OCI-M1 (cell line): ENCODE measurements at regions not wholly inside any gene's neighbourhood (a gene's known extent, or its start where the extent isn't known, plus 50 kb on each side); places are given as distances from the start of the nearest gene placed in this dataset.

Source experiments
- DNase-seq: peaks from one replicate; lab custom pipeline; 2025; lab: John Stamatoyannopoulos, UW

DNA sequence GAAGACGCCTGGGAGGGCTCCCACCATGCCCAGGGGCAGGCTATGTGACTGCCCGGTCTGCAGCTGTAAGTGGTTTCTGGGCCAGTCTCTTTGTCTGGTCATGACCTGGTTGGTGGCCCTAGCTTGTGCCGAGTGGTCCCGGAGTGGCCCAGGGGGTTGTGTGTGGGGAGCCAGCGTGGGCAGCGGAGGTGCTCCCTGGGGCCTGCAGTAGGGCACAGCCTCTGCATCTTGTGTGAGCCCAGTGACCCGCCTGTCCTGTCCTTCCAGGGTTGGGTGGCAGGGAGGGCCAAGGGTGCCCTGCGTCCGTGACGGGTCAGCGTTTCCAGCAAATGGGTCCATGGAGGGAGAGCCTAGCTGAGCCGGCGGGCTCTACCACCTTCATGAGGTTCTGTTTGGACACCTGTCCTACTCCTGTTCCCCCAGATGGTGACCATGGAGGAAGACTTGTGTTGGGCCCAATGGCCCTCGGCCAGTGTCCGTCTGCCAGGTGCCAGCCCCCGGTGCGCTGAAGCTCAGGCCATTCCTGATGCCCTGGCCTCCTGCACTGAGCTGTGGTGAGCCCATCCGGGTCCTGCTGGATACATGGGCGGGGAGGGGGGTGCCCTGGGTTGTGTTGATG is 215.4 kb downstream of the SNRPN start:
- DNase-seq = no peak

DNA sequence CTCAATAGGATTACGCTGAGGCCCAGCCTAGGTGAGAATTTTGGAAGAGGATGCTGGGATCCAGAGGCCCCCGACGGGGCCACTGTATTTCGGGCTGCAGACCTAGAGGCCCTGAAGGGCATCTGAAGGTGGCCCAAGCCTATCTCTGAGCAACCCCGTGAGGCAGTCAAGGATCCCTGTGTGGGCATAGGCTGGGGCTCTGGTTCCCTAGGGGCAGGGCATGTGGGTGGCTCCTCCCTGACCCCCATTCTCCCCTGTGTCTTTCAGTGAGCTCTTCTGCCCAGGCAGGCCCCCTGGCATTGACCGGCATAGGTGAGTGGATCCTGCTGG is 216.0 kb downstream of the SNRPN start:
- DNase-seq = no peak

DNA sequence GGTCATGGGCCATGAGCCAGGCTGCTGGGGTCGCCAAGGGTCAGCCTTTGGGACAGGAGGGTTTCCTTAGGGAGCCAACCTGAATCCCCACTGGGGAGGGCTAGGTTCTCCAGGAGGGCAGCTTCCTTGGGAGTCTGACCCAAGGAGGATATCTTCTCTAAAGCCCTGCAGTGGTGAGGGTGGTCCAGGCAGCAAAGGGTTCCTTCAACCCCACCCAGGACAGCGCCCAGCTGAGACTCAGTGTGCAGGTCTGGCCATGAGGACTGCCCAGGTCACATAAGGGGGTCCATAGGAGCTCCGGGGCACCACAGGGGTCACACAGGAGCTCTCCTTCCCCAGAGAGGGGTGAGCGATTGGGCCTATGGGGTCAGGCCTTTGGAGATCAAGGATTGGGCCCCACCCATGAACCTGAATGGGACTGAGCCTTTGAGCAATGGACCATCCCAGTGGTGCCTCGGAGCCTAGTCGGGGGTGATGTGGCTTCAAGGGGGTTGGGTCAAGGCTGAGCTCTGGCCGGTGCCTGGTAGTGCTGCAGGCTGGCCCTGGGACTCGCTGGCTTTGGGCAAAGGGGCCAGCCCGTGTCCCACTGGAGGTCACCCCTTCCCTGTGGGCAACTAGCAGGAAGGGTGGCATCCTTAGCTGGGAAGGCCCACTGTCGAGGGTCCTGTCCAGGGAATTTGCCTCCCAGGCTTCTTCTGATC is 216.5 kb downstream of the SNRPN start:
- DNase-seq = no peak

DNA sequence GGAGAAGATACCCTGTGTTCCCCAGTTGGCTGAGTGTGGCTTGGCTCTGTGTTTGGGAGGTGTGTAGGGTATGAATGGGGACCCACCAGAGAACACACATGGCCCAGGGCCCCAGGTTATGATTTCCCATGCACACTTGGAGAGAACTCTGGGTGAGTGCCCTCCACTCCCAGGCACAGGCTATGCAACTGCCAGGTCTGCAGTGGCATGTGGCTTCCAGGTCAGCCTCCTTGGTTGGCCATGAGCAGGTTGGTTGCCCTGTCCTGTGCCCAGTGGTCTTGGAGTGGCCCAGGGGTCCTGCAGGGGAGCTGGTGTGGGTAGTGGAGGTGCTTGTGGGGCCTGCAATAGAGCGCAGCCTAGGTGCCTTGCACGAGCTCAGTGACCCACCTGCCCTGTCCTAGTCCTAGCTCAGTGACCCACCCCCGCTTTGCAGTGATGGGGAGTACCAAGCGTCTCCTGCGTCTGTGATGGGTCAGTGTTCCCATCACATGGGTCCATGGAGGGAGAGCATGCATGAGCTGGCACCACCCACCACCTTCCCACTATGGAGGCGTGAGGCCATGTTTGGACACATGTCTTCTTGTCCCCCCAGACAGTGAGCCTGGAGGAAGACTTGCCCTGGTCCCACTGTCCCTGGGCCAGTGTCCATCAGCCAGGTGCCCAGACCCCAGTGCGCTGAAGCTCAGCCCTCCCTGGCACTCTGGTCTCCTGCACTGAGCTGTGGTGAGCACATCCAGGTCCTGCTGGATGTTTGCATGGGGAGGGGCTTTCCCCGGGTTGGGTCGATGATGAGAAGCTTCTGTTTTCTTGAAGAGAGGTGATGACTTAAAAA is 217.3 kb downstream of the SNRPN start:
- no peak for DNase-seq

DNA sequence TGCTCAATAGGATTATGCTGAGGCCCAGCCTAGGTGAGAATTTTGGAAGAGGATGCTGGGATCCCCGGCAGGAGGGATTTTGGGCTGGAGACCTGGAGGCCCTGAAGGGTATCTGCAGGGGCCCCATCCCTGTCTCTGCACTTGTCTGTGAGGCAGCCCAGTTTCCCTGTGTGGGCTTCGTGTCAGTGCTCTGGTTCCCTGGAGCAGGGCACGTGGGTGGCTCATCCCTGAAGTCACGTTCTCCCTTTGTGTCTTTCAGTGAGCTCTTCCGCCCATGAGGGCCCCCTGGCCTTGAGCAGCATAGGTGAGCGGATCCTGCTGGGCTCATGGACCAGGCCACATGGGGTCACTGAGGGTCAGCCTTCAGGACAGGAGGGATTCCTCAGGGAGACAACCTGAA is 217.9 kb downstream of the SNRPN start:
- no peak for DNase-seq

DNA sequence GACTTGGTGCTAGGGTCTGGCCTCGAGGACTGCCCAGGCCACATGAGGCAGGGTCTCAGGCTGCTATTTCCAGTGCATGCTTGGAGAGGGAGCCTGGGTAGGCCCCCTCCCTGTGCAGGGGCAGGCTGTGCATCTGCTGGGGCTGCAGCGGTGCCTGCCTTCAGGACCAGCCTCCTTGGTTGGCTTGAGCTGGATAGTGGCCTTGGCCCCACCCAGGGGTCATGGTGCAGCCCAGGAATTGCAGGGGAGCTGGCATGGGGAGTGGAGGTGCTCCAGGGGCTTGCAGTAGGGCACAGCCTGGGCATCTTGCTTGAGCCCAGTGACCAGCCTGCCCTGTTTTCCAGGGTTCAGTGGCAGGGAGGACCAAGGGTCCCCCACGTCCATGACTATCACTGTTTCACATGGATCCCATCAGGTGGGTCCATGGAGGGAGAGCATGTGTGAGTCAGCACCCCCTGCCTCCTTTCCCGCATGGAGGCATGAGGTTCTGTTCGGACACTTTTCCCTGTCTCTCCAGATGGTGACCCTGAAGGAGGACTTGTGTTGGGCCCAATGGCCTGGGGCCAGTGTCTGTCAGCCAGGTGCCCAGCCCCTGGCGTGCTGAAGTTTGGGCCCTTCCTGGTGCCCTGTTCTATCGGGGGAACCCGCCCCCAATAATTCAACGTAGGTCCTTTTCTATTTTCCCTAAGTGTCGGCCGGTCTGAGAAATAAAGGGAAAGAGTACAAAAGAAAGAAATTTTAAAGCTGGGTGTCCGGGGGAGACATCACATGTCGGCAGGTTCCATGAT is 218.6 kb downstream of the SNRPN start:
- DNase-seq = no peak

DNA sequence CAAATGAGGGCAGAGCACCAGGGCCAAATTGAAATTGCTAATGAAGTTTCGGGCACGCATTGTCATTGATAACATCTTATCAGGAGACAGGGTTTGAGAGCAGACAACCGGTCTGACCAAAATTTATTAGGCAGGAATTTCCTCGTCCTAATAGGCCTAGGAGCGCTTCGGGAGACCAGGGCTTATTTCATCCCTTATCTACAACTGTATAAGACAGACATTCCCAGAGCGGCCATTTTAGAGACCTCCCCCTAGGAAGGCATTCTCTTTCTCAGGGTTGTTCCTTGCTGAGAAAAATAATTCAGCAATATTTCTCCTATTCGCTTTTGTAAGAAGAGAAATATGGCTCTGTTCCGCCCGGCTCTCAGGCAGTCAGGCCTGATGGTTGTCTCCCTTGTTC is 219.4 kb downstream of the SNRPN start:
- peak; percentile 16 for DNase-seq

DNA sequence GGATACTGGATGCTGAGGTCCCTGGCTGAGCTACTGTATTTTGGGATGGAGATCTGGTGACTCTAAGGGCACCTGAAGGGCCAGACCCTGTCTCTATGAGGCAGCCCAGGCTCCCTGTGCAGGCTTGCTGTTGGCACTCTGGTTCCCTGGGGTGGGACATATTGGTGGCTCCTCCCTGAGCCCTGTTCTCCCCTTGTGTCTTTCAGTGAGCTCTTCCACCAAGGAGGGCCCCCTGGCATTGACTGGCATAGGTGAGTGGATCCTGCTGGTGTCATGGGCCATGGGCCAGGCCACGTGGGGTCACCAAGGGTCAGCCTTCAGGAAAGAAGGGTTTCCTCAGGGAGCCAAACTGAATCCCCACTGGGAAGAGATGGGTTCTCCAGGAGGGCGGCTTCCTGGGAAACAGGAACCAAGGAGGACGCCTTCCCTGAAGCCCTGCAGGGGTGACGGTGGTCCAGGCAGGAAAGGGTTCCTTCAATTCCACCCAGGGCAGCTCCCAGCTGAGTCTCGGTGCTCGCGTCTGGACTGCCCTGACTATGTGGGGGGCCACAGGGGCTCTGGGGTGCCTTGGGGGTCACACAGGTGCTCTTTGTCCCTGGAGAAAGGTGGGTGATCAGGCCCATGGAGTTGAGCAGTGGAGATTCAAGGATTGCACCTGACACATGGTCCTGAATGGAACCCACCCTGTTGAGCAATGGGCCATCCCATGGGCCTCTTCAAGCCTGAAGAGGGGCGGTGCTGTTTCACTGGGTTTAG is 220.4 kb downstream of the SNRPN start:
- DNase-seq = no peak

DNA sequence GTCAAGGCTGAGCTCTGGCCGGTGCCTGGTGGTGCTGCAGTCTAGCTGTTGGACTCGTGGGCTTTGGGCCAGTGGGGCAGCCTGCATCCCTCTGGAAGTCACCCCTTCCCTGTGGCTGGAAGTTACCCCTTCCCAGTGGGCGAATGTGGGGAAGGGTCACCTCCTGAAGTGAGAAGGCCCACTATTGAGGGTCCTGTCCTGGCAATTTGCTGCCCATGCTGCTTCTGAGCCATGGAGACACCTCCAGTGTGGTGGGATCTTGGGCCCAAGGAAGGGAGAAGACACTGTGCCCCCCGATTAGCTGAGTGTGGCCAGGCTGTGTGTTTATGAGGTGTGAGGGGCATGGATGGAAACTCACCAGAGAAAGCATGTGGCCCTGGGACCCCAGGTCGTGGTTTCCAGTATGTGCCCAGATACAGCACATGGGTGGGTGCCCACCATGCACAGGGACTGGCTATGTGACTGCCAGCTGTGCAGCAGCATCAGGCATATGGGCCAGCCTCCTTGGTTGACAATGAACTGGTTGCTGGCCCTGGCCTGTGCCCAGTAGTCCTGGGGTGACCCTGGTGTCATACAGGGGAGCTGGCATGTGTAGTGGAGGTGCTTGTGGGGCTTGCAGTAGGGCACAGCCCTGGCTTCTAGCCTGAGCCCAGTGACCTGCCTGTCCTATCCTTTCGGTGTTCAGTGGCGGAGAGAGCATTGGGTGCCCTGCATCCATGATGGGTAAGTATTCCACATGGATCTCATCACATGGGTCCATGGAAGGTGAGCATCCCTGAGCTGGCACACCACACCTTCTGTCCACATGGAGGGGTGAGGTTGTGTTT is 221.2 kb downstream of the SNRPN start:
- no peak for DNase-seq

DNA sequence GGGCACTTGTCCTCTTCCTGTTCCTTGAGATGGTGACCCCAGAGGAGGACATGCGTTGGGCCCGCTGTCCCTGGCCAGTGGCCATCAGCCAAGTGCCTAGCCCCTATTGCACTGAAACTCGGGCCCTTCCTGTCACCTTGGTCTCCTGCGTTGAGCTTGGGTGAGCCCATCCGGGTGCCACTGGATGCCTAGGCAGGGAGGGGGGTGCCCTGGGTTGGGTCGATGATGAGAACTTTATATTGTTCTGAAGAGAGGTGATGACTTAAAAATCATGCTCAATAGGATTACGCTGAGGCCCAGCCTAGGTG is 221.8 kb downstream of the SNRPN start:
- DNase-seq = no peak

DNA sequence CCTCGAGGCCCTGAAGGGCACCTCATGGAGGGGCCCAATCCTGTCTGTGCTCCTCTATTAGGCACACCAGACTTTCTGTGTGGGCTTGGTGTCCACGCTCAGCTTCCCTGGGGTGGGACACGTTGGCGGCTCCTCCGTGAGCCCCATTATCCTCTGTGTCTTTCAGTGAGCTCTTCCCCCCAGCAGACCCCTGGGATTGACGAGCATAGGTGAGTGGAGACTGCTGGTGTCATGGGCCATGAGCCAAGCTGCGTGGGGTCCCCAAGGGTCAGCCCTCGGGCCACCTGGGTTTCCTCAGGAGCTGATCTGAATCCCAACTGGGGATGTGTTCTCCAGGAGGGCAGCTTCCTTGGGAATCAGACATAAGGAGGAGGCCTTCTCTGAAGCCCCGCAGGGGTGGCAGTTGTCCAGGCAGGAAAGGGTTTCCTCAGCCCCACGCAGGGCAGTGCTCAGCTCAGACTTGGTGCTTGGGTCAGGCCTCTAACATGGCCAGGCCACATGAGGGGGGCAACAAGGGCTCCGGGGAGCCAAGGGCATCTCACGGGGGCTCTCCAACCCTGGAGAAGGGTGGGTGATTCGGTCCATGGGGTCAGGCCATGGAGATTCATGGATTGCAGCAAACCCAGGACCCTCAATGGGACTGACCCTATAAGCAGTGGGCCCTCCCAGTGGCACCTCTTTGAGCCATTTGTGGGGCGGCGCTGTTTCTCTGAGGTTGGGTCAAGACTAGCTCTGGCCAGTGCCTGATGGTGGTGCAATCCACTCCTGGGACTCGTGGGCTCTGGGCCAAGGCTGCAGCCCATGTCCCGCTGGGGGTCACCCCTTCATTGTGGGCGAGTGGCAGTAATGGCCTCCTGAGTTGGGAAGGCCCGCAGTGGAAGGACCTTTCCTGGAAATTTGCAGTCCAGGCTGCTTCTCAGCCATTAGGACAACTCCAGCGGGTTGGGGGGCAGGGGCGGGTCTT is 222.5 kb downstream of the SNRPN start:
- no peak for DNase-seq

DNA sequence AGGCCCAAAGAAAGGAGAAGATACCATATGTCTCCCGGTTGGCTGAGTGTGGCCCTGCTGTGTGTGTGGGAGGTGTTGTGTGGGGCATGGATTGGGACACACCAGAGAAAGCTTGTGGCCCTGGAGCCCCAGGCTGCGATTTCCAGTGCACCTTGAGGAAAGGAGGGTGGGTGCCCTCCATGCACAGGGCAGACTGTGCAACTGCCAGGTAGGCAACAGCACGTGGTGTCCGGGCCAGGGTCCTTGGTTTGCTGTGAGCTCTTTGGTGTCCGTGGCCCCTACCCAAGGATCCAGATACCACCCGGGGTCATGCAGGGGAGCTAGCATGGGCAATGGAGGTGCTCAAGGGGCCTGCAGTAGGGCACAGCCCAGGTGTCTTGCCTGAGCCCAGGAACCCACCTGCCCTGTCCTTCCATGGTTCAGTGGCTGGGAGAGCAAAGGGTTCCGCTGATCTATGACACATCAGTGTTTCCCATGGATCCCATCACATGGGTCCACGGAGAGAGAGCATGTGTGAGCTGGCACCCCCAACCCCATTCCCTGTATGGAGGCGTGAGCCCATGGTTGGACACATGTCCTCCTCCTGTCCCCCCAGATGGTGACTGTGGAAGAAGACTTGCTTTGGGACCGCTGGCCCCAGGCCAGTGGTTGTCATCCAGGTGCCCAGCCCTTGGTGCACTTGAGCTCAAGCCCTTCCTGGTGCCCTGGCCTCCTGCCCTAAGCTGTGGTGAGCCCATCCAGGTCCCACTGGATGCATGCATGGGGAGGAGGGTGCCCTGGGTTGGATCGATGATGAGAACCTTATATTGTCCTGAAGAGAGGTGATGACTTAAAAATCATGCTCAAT is 223.4 kb downstream of the SNRPN start:
- DNase-seq = no peak

DNA sequence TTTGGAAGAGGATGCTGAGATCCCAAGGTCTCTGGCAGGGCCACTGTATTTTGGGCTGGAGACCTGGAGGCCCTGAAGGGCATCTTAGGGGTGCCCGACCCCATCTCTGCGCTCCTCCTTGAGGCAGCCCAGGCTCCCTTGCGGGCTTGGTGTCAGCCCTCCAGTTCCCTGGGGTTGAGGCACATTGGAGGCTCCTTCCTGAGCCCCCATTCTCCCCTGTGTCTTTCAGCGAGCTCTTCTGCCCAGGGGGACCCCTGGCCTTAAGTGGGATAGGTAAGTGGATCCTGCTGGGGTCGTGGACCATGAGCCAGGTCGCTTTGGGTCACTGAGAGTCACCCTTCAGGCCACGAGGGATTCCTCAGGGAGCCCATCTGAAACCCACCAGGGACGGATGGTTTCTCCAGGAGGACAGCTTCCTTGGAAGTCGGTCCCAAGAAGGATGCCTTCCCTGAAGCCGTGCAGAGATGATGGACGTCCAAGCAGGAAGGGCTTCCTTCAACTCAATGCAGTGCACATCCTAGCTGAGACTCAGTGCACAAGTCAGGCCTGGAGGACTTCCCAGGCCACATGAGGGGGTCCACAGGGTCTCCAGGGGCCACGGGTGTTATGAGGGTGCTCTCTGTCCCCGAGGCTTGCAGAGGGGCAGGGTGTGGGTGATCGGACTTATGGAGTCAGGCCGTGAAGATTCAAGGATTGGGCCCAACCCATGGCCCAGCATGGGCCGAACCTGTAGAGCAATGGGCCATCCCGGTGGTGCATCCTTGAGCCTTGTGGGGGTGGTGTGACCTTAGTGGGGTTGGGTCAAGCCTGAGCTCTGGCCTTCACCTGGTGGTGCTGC is 224.3 kb downstream of the SNRPN start:
- DNase-seq = no peak

DNA sequence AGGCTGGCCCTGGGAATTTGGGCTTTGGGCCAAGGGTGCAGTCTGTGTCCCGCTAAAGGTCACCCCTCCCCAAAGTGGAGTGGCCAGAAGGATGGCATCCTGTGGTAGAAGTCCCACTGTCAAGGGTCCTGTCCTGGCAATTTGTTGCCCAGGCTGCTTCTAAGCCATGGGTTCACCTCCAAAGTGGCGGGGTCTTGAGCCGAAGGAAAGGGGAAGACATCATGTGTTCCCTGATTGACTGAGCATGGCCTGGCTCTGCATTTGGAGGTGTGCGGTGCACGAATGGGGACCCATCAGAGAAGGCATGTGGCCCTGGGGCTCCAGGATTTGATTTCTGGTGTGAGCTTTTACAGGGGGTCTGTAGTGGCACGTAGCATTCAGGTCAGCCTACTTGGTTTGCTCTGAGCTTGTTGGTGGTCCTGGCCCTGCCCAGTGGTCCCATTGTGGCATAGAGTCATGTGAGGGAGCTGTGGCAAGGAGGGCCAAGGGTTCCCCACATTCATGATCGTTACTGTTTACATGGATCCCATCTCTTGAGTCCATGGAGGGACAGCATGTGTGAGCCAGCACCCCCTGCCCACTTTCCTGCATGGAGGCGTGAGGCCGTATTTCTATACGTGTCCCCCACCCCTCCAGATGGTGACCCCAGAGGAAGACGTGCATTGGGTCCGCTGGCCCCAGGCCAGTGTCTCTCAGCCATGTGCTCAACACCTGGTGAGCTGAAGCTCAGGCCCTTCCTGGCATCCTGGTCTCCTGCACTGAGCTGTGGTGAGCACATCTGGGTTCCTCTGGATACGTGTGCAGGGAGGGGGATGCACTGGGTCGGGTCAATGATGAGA is 225.1 kb downstream of the SNRPN start:
- DNase-seq = no peak

DNA sequence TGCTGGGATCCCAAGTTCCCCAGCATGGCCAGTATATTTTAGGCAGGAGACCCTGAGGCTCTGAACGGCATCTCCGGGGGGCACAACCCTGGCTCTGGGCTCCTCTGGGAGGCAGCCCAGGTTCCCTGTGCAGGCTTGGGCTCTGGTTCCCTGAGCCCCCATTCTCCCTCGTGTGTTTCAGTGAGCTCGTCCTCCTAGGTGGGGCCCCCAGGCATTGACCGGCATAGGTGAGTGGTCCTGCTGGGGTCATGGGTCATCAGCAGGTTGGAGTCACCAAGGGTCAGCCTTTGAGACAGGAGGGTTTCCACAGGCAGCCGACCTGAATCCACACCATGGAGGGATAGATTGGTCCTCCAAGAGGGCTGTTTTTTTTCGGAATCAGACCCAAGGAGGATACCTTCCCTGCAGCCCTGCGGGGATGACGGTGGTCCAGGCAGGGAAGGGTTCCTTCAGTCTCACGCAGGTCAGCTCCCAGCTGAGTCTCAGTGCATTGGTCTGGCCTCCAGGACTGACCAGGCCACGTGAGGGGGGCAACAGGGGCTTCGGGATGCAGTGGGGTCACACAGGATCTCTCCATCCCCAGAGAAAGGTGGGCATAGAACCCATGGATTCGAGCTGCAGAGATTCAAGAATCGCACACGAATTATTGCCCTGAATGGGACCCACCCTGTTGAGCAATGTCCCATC is 226.0 kb downstream of the SNRPN start:
- DNase-seq = no peak

DNA sequence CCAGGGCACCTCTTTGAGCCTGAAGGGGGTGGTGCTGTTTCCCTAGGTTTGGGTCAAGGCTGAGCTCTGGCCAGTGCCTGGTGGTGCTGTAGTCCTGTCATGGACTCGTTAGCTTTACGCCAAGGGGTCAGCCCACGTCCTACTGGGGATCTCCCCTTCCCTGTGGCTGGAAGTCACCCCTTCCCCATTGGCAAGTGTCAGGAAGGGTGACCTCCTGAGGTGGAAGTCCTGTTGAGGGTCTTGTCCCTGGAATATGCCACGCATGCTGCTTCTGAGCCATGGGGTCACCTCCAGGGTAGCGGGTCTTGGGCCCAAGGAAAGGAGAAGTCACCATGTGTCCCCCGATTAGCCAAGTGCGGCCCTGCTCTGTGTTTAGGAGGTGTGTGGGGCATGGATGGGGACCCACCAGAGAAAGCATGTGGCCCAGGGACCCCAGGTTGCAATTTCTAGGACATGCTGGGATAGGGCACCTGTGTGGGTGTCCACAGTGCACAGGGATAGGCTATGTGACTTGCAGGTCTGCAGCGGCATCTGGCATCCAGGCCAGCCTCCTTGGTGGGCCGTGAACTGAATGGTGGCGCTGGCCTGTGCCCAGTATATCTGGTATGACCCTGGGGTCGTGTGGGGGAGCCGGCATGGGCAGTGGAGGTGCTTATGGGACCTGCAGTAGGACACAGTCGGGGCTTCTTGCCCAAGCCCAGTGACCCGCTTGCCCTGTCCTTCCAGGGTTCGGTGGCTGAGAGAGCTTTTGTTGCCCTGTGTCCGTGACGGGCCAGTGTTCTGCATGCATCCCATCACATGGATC is 226.7 kb downstream of the SNRPN start:
- DNase-seq = no peak
